ENCODE measurements at regions not wholly inside any gene's neighbourhood (a gene's known extent, or its start where the extent isn't known, plus 50 kb on each side); places are given as distances from the start of the nearest gene placed in this dataset.

- CTCF ChIA-PET: no interaction called here
- DNase-seq (ENCODE audit: low read depth, low spot score): no peak
- POLR2A ChIA-PET: no interaction called here
- TF ChIP-seq CTCF (IDR thresholded peaks at IDR 0.05; ENCODE audit: insufficient read depth, low read length, missing control alignments): no peak
- no peak overlapping the region for H3K4me3 ChIP-seq (ENCODE audit: low read depth, low read length)
These were observed 560.8 kb downstream of the POM121L12 start for GRCh38 chr7:53596230-53596629.

- TF ChIP-seq CTCF (IDR thresholded peaks at IDR 0.05; ENCODE audit: insufficient read depth, low read length, missing control alignments): no peak
- DNase-seq (ENCODE audit: low read depth, low spot score): no peak
- CTCF ChIA-PET: no interaction called here
- POLR2A ChIA-PET: no interaction called here
- H3K4me3 ChIP-seq (ENCODE audit: low read depth, low read length): no peak overlapping the region
These were observed 564.9 kb downstream of the POM121L12 start for GRCh38 chr7:53600296-53600695.

DNA sequence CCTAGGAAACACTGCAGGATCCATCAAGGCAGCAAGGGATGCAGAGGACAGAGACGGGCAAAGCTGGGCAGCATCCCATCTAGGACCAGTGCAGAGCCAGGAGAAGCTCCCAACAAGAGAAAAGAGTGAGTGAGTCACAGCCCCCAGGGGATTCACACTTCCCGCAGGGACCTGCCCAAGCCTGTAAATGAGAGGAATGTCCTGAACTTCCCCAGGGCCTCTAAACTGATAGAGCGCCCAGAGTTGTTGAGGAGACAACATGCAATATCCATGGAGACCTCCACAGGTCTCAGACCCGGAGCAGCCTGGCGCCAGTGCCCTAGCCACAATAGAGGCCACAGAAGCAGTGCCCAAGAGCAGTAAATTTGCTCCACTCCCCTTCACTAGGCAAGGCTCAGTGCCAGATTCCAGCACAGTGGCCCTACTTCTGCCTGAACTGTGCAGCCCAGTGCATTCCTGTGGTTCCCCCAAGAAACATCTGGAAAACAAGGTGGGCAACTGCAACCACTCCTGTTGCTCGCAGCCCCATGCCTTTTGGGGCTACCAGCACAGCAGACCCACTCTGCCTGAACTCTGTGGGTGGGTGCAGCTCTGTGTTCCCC, 567.5 kb downstream of the POM121L12 start:
- H3K4me3 ChIP-seq (ENCODE audit: low read depth, low read length): no peak overlapping the region
- POLR2A ChIA-PET: no interaction called here
- no peak for TF ChIP-seq CTCF (IDR thresholded peaks at IDR 0.05; ENCODE audit: insufficient read depth, low read length, missing control alignments)
- CTCF ChIA-PET: no interaction called here
- DNase-seq (ENCODE audit: low read depth, low spot score): no peak

- H3K4me3 ChIP-seq (ENCODE audit: low read depth, low read length): no peak overlapping the region
- POLR2A ChIA-PET: no interaction called here
- TF ChIP-seq CTCF (IDR thresholded peaks at IDR 0.05; ENCODE audit: insufficient read depth, low read length, missing control alignments): no peak
- DNase-seq (ENCODE audit: low read depth, low spot score): no peak
- CTCF ChIA-PET: no interaction called here
These were observed 568.0 kb downstream of the POM121L12 start for GRCh38 chr7:53603461-53603860.

DNA sequence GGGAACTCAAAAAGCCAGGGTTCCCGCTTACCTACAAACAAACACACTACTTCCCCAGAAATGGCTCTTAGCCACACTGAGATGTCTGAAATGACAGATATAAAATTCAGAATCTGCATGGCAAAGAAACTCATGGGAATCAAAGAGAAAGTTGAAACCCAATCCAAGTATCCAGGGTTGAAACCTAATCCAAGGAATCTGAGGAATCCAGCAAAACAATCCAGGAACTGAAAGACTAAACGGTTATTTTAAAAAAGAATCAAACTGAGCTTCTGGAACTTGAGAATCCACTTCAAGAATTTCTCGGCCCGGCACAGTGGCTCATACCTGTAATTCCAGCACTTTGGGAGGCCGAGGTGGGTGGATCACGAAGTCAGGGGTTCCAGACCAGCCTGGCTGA, 568.8 kb downstream of the POM121L12 start:
- no peak overlapping the region for H3K4me3 ChIP-seq (ENCODE audit: low read depth, low read length)
- no peak for DNase-seq (ENCODE audit: low read depth, low spot score)
- POLR2A ChIA-PET: no interaction called here
- CTCF ChIA-PET: no interaction called here
- TF ChIP-seq CTCF (IDR thresholded peaks at IDR 0.05; ENCODE audit: insufficient read depth, low read length, missing control alignments): no peak

DNA sequence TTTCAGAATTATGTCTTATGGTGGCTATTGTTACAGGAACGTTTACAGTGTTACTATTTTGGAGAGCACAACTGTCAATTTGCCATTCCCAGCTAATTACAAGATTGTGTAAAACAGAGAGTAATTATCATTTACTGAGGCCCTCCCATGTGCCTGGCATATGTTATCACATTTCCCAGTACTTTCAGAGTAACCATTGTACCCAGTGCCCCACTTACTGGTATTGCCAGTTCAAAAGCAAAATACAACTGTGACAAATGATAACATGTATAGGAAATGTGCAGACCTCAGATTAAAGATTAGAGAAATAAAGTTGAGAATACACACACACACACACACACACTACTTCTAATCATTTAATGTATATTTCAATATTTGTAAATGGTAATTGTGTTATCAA, 572.5 kb downstream of the POM121L12 start:
- ChIA-PET CTCF (no interaction called here), POLR2A (no interaction called here)
- no peak for DNase-seq (ENCODE audit: low read depth, low spot score)
- no peak for TF ChIP-seq CTCF (IDR thresholded peaks at IDR 0.05; ENCODE audit: insufficient read depth, low read length, missing control alignments)
- no peak overlapping the region for H3K4me3 ChIP-seq (ENCODE audit: low read depth, low read length)

Data from AG04449 (cell line).